Breast epithelium (tissue), 3 donors: ENCODE measurements at regions not wholly inside any gene's neighbourhood (a gene's known extent, or its start where the extent isn't known, plus 50 kb on each side); places are given as distances from the start of the nearest gene placed in this dataset.

Experiments
- CTCF ChIP-seq, 3 donors: fragments of 450-650 bp; IDR thresholded peaks; one replicate each; pipeline ENCODE4 v1.5.1; 2016 to 2017; ENCODE audit warnings: antibody characterized with exemption in 3 of 3, mild to moderate bottlenecking in 3 of 3, moderate library complexity in 3 of 3
- POLR2AphosphoS5 ChIP-seq, 3 donors: sonication (generic); formaldehyde crosslinking; IDR thresholded peaks; one replicate each; pipeline ENCODE4 v1.6.1; 2017; ENCODE audit warnings: antibody characterized with exemption in 3 of 3

GRCh38 chr1:221855156-221855555 is 113.3 kb upstream of the DUSP10 start:
- no peak for TF ChIP-seq CTCF (IDR thresholded peaks at IDR 0.05)
- TF ChIP-seq POLR2AphosphoS5 (IDR thresholded peaks at IDR 0.05): no peak
